GM23248 (cell line): ENCODE measurements at regions not wholly inside any gene's neighbourhood (a gene's known extent, or its start where the extent isn't known, plus 50 kb on each side); places are given as distances from the start of the nearest gene placed in this dataset.

Experiments
- EZH2 ChIP-seq: fragments of 200-600 bp; sonication (generic); IDR thresholded peaks from 2 replicates; pipeline ENCODE4 v1.6.1; 2018; ENCODE audit warnings: antibody characterized with exemption, mild to moderate bottlenecking; ENCODE audit not compliant: insufficient read depth, poor library complexity, severe bottlenecking
- EZH2phosphoT487 ChIP-seq: fragments of 200-600 bp; sonication (generic); IDR thresholded peaks from 2 replicates; pipeline ENCODE4 v1.6.1; 2018; ENCODE audit warnings: antibody characterized with exemption, moderate library complexity, mild to moderate bottlenecking, low read depth; ENCODE audit not compliant: insufficient read depth

- TF ChIP-seq EZH2 (no peak), EZH2phosphoT487 (no peak)
Observed at GRCh38 chr5:13464532-13465193, 479.8 kb downstream of the DNAH5 start.
